Thoracic aorta (tissue), 2 donors: ENCODE measurements at regions not wholly inside any gene's neighbourhood (a gene's known extent, or its start where the extent isn't known, plus 50 kb on each side); places are given as distances from the start of the nearest gene placed in this dataset.

Source experiments
- ATAC-seq: fragments of 150-250 bp; one replicate; pipeline ENCODE4 v1.8.0; 2017; ENCODE audit warnings: low read depth; ENCODE audit not compliant: insufficient number of reproducible peaks, low FRiP score
- DNase-seq: peaks from one replicate; pipeline ENCODE4 v3.0.0-alpha.2; 2020; ENCODE audit warnings: low spot score
- H3K27ac ChIP-seq, 2 donors: fragments of 200-600 bp; sonication (generic); 1 replicate in 1 of 2; 2 replicates in 1 of 2; pipeline ENCODE4 v1.5.1; 2016; ENCODE audit warnings: mild to moderate bottlenecking in 2 of 2, moderate library complexity in 2 of 2
- H3K27me3 ChIP-seq: fragments of 200-600 bp; sonication (generic); replicated peaks from 2 replicates; pipeline ENCODE4 v1.6.0; 2016; ENCODE audit warnings: mild to moderate bottlenecking; ENCODE audit not compliant: insufficient read depth
- H3K36me3 ChIP-seq: fragments of 200-600 bp; sonication (generic); one replicate; pipeline ENCODE4 v1.5.1; 2016
- H3K4me1 ChIP-seq, 2 donors: fragments of 200-600 bp; sonication (generic); 1 replicate in 1 of 2; 2 replicates in 1 of 2; pipeline versions ENCODE4 v1.5.1 to v1.6.0; 2016; ENCODE audit warnings: low read depth in 2 of 2, mild to moderate bottlenecking in 1 of 2; ENCODE audit not compliant: control insufficient read depth in 1 of 2
- H3K4me3 ChIP-seq: fragments of 200-600 bp; sonication (generic); 2 replicates; pipeline ENCODE4 v1.5.1; 2016; ENCODE audit warnings: mild to moderate bottlenecking
- H3K9me3 ChIP-seq: fragments of 200-600 bp; sonication (generic); 2 replicates; pipeline ENCODE4 v1.5.1; 2016
- TF ChIP-seq, protein P1 (sequence below): fragments of 200-600 bp; sonication (generic); IDR thresholded peaks from one replicate; pipeline ENCODE4 v1.5.1; 2019; ENCODE audit warnings: antibody characterized with exemption

DNA sequence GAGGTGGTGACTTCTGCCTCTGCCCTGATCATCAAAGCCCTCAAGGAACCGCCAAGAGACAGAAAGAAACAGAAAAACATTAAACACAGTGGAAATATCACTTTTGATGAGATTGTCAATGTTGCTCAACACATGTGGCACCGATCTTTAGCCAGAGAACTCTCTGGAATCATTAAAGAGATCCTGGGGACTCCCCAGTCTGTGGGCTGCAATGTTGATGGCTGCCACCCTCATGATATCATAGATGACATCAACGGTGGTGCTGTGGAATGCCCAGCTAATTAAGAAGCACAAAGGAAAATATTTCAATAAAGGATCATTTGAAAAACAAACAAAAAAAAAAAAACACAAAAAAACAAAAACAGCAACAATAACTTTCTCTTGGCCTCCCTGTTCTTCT lies 59.5 kb upstream of the TOMM7 start:
- Histone ChIP-seq H3K36me3 (no peaks in the 10 kb centered on the region), H3K9me3 (no peaks in the 10 kb centered on the region), H3K4me1 (peaks cover 0 to 3% of the 10 kb centered on the region in 2 donors), H3K27me3 (no peaks in the 10 kb centered on the region), H3K4me3 (no peak overlapping the region), H3K27ac (no peak overlapping the region)
- DNase-seq (no peak), ATAC-seq (no peak)
- TF ChIP-seq, protein P1, sequence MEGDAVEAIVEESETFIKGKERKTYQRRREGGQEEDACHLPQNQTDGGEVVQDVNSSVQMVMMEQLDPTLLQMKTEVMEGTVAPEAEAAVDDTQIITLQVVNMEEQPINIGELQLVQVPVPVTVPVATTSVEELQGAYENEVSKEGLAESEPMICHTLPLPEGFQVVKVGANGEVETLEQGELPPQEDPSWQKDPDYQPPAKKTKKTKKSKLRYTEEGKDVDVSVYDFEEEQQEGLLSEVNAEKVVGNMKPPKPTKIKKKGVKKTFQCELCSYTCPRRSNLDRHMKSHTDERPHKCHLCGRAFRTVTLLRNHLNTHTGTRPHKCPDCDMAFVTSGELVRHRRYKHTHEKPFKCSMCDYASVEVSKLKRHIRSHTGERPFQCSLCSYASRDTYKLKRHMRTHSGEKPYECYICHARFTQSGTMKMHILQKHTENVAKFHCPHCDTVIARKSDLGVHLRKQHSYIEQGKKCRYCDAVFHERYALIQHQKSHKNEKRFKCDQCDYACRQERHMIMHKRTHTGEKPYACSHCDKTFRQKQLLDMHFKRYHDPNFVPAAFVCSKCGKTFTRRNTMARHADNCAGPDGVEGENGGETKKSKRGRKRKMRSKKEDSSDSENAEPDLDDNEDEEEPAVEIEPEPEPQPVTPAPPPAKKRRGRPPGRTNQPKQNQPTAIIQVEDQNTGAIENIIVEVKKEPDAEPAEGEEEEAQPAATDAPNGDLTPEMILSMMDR, result no peak

DNA sequence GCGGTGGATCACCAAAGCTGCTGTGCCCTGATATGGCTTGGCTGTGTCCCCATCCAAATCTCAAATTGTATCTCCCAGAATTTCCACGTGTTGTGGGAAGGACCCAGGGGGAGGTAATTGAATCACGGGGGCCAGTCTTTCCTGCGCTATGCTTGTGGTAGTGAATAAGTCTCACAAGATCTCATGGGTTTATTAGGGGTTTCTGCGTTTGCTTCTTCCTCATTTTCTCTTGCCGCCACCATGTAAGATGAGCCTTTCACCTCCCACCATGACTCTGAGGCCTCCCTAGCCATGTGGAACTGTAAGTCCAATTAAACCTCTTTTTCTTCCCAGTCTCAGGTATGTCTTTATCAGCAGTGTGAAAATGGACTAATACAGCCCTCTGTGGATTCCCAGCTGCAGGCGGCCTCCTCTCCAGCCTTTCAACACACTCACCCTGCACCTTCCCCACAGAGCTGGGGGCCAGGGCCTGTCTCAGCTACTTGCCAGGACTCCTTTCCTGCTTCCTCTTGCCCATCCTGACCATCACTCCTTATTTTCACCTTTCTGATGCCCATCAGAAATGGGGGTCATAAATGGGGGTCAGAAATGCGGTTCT lies 57.2 kb upstream of the TOMM7 start:
- no peak for DNase-seq
- TF ChIP-seq, protein P1, result no peak
- no peaks in the 10 kb centered on the region for H3K9me3 ChIP-seq
- no peak overlapping the region for H3K4me3 ChIP-seq
- no peaks in the 10 kb centered on the region for H3K4me1 ChIP-seq
- ATAC-seq, result no peak
- H3K27me3 ChIP-seq, result no peaks in the 10 kb centered on the region
- H3K27ac ChIP-seq, result no peak overlapping the region
- no peaks in the 10 kb centered on the region for H3K36me3 ChIP-seq

DNA sequence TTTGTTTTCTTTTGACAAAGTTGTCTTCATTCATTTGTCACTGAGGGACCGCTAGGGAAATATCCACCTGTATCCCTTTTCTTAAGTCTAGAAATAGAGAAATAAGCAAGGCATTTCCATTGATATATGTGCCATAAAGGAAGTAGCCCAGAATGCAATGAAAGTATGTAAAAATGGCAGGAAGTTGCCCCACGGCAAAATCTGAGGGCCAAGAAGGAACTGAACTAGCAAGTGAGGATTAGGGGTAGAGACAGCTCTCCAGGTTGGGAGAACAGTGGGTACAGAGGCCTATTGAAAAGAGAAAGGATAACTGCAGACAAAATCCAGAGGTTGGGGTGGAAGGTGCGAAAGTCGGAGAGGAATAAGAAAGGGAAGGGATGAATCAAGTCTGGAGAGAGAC lies 56.6 kb upstream of the TOMM7 start:
- Histone ChIP-seq H3K9me3 (no peaks in the 10 kb centered on the region), H3K27ac (no peak overlapping the region), H3K36me3 (no peaks in the 10 kb centered on the region), H3K27me3 (no peaks in the 10 kb centered on the region), H3K4me1 (no peaks in the 10 kb centered on the region), H3K4me3 (no peak overlapping the region)
- TF ChIP-seq, protein P1, result no peak
- DNase-seq (no peak), ATAC-seq (no peak)

DNA sequence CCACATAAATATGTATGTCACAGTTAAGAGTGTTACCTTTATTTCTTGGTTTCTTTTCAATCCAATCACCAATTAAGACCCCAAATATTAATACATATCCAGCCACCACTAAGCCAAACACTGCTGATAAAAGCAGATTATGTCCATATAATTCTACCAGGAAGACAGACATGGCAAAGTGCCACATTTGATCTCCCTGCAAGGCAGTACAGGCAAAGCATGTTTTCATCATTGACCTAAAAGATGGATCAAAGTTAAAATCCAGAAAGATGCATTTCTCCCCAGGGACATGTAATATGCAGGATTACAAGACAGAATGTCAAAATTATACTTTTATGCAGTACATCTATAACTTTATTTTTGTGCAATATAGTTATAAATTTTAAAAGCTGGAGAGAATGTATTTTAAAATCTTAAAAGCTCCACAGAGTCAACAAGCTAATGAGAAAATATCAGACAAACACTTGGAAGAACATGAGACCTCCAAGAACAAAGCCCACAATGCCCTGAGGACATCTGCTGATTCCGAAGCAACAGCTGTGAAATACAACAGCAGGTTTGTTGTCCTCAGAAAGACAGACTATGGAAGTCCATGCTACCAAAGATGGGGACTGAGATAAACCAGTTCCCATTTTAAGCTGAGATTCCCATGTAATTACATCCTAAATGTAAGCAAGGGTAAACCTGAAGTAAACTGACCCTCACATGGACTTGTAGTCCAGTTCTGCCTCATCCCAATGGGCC lies 54.5 kb upstream of the TOMM7 start:
- DNase-seq (no peak), ATAC-seq (no peak)
- Histone ChIP-seq H3K27ac (no peak overlapping the region), H3K9me3 (no peaks in the 10 kb centered on the region), H3K4me3 (no peak overlapping the region), H3K36me3 (no peaks in the 10 kb centered on the region), H3K4me1 (no peaks in the 10 kb centered on the region), H3K27me3 (no peaks in the 10 kb centered on the region)
- TF ChIP-seq, protein P1, result no peak

DNA sequence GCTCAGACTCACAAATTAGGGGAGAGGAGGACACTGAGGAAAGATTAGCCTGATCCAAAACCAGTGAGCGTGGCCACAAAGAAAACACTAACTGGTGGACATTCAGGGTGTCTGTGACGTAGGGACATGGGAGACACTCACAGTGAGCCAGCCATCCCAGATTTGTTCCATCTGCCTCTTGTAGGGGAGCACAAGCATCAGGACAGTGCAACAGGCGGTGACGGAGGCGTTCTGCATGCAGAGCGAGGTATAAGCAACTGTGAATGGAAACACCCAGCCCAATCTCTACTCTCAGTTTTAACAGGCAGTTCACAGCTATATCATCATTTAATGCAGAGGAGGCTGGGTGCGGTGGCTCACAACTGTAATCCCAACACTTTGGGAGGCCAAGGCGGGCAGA lies 52.8 kb upstream of the TOMM7 start:
- DNase-seq, result no peak
- TF ChIP-seq, protein P1, result no peak
- no peak overlapping the region for H3K4me3 ChIP-seq
- no peaks in the 10 kb centered on the region for H3K36me3 ChIP-seq
- H3K27ac ChIP-seq, result no peak overlapping the region
- ATAC-seq, result no peak
- H3K27me3 ChIP-seq, result no peaks in the 10 kb centered on the region
- H3K9me3 ChIP-seq, result no peaks in the 10 kb centered on the region
- no peaks in the 10 kb centered on the region for H3K4me1 ChIP-seq
